HCT116 (cell line): ENCODE measurements at regions not wholly inside any gene's neighbourhood (a gene's known extent, or its start where the extent isn't known, plus 50 kb on each side); places are given as distances from the start of the nearest gene placed in this dataset.

Experiments
- ATAC-seq: fragments of 200-7000 bp; cut with Tn5 transposase; 2 replicates; pipeline ENCODE4 v1.9.1; 2020; ENCODE audit warnings: mild to moderate bottlenecking, moderate library complexity
- BruUV-seq: library from RNA; stranded (reverse); fragments of 400-500 nt; replicated peaks from 2 replicates; lab custom pipeline; 2021; lab: Mats Ljungman, UMichigan
- CTCF ChIA-PET: fragments of 300-600 bp; sonication (Branson Sonifier 250); formaldehyde crosslinking; loops from one replicate; lab custom pipeline; 2021; ENCODE audit warnings: antibody characterized with exemption; lab: Charles Lee
- POLR2A ChIA-PET: fragments of 300-600, 350-600 bp; sonication (Branson Sonifier 250); formaldehyde crosslinking; loops from one replicate; lab custom pipeline; 2021; ENCODE audit warnings: antibody characterized with exemption; lab: Charles Lee
- RAD21 ChIA-PET, 2 experiments: fragments of 300-600 bp; sonication (Branson Sonifier 250); formaldehyde crosslinking; loops; one replicate each; lab custom pipeline; 2023; ENCODE audit warnings: low total read pairs in 2 of 2; ENCODE audit not compliant: uncharacterized antibody in 2 of 2, unreplicated experiment in 2 of 2, low non-redundant PET in 1 of 2; lab: Charles Lee
- DNase-seq: peaks from one replicate; pipeline ENCODE4 v3.0.0-alpha.2; 2010; ENCODE audit warnings: low read depth, low spot score
- H2AFZ ChIP-seq: fragments of 200-600 bp; shearing (Covaris generic), sonication (generic); 2 replicates; pipeline ENCODE4 v1.6.1; 2017; ENCODE audit warnings: low read depth, mixed run types, mixed read lengths, antibody characterized with exemption, low read length; ENCODE audit not compliant: poor library complexity, severe bottlenecking
- H3K27ac ChIP-seq: 2 replicates; pipeline ENCODE4 v1.5.1; 2012; ENCODE audit warnings: low read depth, low read length
- H3K27me3 ChIP-seq: fragments of 200-600 bp; sonication (generic); 2 replicates; pipeline ENCODE4 v1.6.1; 2016; ENCODE audit warnings: mixed run types, low read length, mixed read lengths; ENCODE audit not compliant: insufficient read depth
- H3K36me3 ChIP-seq, 2 experiments: fragments of 200-500 bp in 1 of 2; fragments of 200-600 bp in 1 of 2; sonication (Bioruptor generic) in 1 of 2; sonication (generic) in 1 of 2; 2 replicates each; pipeline versions ENCODE4 v1.5.1 to v1.6.1; 2014 to 2016; ENCODE audit warnings: low read length in 2 of 2, inconsistent platforms in 1 of 2, mixed read lengths in 1 of 2, mixed run types in 1 of 2; ENCODE audit not compliant: insufficient read depth in 2 of 2, control insufficient read depth in 1 of 2
- H3K4me1 ChIP-seq, 2 experiments: fragments of 200-600 bp in 1 of 2; sonication (generic) in 1 of 2; 2 replicates each; pipeline versions ENCODE4 v1.5.1 to v1.6.1; 2012 to 2017; ENCODE audit warnings: low read length in 2 of 2, inconsistent platforms in 1 of 2, mild to moderate bottlenecking in 1 of 2, mixed read lengths in 1 of 2, mixed run types in 1 of 2, moderate library complexity in 1 of 2; ENCODE audit not compliant: insufficient read depth in 2 of 2, control insufficient read depth in 1 of 2
- H3K4me2 ChIP-seq: fragments of 200-600 bp; sonication (generic); 2 replicates; pipeline ENCODE4 v1.6.1; 2017; ENCODE audit warnings: mixed run types, low read length, mixed read lengths
- H3K4me3 ChIP-seq, 2 experiments: fragments of 200-600 bp in 1 of 2; sonication (generic) in 1 of 2; replicated peaks in 1 of 2; 2 replicates each; pipeline ENCODE4 v1.5.1; 2011 to 2016; ENCODE audit warnings: low read length in 2 of 2, control low read depth in 1 of 2, low read depth in 1 of 2, mild to moderate bottlenecking in 1 of 2, mixed read lengths in 1 of 2, mixed run types in 1 of 2
- H3K79me2 ChIP-seq: fragments of 200-600 bp; sonication (generic); 2 replicates; pipeline ENCODE4 v1.6.1; 2017; ENCODE audit warnings: mild to moderate bottlenecking, mixed run types, low read length, moderate library complexity, mixed read lengths; ENCODE audit not compliant: insufficient read depth
- H3K9ac ChIP-seq: fragments of 200-600 bp; sonication (generic); 2 replicates; pipeline ENCODE4 v1.6.1; 2016; ENCODE audit warnings: low read length, mixed read lengths
- H3K9me2 ChIP-seq: fragments of 200-600 bp; sonication (generic), shearing (Covaris generic); 2 replicates; pipeline ENCODE4 v1.6.1; 2017; ENCODE audit warnings: mixed run types, mild to moderate bottlenecking, moderate library complexity; ENCODE audit not compliant: insufficient read depth
- H3K9me3 ChIP-seq, 2 experiments: fragments of 200-500 bp in 1 of 2; fragments of 200-600 bp in 1 of 2; sonication (Bioruptor generic) in 1 of 2; sonication (generic) in 1 of 2; 2 replicates each; pipeline ENCODE4 v1.6.1; 2014 to 2017; ENCODE audit warnings: low read length in 2 of 2, mixed read lengths in 2 of 2, inconsistent platforms in 1 of 2, low read depth in 1 of 2, mild to moderate bottlenecking in 1 of 2, mixed run types in 1 of 2, moderate library complexity in 1 of 2; ENCODE audit not compliant: control insufficient read depth in 1 of 2, insufficient read depth in 1 of 2
- H4K20me1 ChIP-seq: fragments of 200-600 bp; sonication (generic), shearing (Covaris generic); 2 replicates; pipeline ENCODE4 v1.6.1; 2017; ENCODE audit warnings: mixed run types, mild to moderate bottlenecking, moderate library complexity; ENCODE audit not compliant: insufficient read depth
- EGR1 ChIP-seq: IDR thresholded peaks from 2 replicates; pipeline ENCODE4 v1.6.1; 2012; ENCODE audit warnings: low read depth
- RAD21 ChIP-seq: IDR thresholded peaks from 2 replicates; pipeline ENCODE4 v1.6.1; 2012; ENCODE audit warnings: low read depth, mild to moderate bottlenecking
- SP1 ChIP-seq: IDR thresholded peaks from 2 replicates; pipeline ENCODE4 v1.6.1; 2012; ENCODE audit warnings: low read depth
- TCF7L2 ChIP-seq: IDR thresholded peaks from 2 replicates; pipeline ENCODE4 v1.7.0; 2011; ENCODE audit warnings: borderline replicate concordance, inconsistent platforms; ENCODE audit not compliant: insufficient read depth, insufficient read length; ENCODE audit errors: extremely low read depth
- intact Hi-C: fragments of 100-400 bp; cut with micrococcal nuclease; formaldehyde crosslinking; loops from 2 replicates; pipeline ENCODE4 v1.10.0; 2022
- TF ChIP-seq, protein P1 (sequence below): IDR thresholded peaks from 2 replicates; pipeline ENCODE4 v1.6.1; 2011; ENCODE audit warnings: mild to moderate bottlenecking, low read length, moderate library complexity; ENCODE audit not compliant: insufficient replicate concordance; ENCODE audit errors: extremely low read depth
- TF ChIP-seq, protein P2 (sequence below): IDR thresholded peaks from 2 replicates; pipeline ENCODE4 v1.6.1; 2012; ENCODE audit warnings: low read depth

DNA sequence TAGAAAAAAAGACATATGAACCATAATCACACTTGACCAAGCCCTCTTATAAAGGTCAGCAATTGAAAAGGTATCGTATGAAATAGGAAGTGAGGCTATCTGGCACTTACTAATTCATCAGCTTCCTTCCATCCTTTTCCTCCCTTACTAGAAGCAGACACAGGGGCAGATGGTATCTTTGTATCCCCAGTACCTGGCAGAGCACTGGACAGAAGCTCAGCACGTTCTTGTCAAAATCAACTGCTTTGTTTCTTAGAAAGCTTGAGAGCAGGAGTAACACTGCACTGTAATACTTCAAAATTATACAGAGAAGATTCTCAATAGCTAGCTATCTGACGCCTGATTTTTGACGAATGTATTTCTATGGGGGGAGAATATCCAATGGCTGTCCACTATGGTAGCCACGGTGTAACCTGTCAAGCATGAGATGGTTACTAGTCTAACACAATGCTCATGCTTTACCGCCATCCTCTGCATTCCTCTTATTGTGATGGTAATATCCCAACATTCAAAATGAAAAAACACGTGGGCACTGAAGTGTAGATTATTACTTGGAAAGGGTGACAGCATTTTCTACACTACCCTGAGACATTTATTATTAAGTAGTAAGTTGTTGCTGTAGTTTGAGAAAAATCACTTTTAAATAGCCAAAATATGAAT lies 175.6 kb downstream of the SIPA1L2 start:
- no peaks in the 10 kb centered on the region for H4K20me1 ChIP-seq
- no peaks in the 10 kb centered on the region for H3K27me3 ChIP-seq
- no peaks in the 10 kb centered on the region for H3K79me2 ChIP-seq
- no peak for DNase-seq
- ATAC-seq: no peak
- intact Hi-C loops: no loop called here
- ChIA-PET POLR2A (no interaction called here), RAD21 (no interaction called here), CTCF (no interaction called here)
- no TSS peak for BruUV-seq
- H3K4me1 ChIP-seq: no peaks in the 10 kb centered on the region
- no peaks in the 10 kb centered on the region for H3K9me2 ChIP-seq
- H3K9ac ChIP-seq: no peak overlapping the region
- no peak overlapping the region for H3K4me2 ChIP-seq
- H3K9me3 ChIP-seq: no peaks in the 10 kb centered on the region
- no peak overlapping the region for H3K4me3 ChIP-seq
- H3K27ac ChIP-seq: no peak overlapping the region
- no peak overlapping the region for H2AFZ ChIP-seq
- TF ChIP-seq SP1 (no peak), TCF7L2 (no peak), EGR1 (no peak), RAD21 (no peak)
- TF ChIP-seq, protein P1, sequence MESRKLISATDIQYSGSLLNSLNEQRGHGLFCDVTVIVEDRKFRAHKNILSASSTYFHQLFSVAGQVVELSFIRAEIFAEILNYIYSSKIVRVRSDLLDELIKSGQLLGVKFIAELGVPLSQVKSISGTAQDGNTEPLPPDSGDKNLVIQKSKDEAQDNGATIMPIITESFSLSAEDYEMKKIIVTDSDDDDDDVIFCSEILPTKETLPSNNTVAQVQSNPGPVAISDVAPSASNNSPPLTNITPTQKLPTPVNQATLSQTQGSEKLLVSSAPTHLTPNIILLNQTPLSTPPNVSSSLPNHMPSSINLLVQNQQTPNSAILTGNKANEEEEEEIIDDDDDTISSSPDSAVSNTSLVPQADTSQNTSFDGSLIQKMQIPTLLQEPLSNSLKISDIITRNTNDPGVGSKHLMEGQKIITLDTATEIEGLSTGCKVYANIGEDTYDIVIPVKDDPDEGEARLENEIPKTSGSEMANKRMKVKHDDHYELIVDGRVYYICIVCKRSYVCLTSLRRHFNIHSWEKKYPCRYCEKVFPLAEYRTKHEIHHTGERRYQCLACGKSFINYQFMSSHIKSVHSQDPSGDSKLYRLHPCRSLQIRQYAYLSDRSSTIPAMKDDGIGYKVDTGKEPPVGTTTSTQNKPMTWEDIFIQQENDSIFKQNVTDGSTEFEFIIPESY: no peak
- TF ChIP-seq, protein P2, sequence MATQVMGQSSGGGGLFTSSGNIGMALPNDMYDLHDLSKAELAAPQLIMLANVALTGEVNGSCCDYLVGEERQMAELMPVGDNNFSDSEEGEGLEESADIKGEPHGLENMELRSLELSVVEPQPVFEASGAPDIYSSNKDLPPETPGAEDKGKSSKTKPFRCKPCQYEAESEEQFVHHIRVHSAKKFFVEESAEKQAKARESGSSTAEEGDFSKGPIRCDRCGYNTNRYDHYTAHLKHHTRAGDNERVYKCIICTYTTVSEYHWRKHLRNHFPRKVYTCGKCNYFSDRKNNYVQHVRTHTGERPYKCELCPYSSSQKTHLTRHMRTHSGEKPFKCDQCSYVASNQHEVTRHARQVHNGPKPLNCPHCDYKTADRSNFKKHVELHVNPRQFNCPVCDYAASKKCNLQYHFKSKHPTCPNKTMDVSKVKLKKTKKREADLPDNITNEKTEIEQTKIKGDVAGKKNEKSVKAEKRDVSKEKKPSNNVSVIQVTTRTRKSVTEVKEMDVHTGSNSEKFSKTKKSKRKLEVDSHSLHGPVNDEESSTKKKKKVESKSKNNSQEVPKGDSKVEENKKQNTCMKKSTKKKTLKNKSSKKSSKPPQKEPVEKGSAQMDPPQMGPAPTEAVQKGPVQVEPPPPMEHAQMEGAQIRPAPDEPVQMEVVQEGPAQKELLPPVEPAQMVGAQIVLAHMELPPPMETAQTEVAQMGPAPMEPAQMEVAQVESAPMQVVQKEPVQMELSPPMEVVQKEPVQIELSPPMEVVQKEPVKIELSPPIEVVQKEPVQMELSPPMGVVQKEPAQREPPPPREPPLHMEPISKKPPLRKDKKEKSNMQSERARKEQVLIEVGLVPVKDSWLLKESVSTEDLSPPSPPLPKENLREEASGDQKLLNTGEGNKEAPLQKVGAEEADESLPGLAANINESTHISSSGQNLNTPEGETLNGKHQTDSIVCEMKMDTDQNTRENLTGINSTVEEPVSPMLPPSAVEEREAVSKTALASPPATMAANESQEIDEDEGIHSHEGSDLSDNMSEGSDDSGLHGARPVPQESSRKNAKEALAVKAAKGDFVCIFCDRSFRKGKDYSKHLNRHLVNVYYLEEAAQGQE: no peak
- no peaks in the 10 kb centered on the region for H3K36me3 ChIP-seq
